Neuronal stem cell (in vitro differentiated cells): ENCODE measurements at regions not wholly inside any gene's neighbourhood (a gene's known extent, or its start where the extent isn't known, plus 50 kb on each side); places are given as distances from the start of the nearest gene placed in this dataset.
A peak's percentile ranks its signal among the peaks of the same experiment; 100 is the strongest.

ENCODE experiments used
- DNase-seq: peaks from one replicate; pipeline ENCODE4 v3.0.0-alpha.2; 2013; ENCODE audit warnings: low spot score
- H2AFZ ChIP-seq: one replicate; pipeline ENCODE4 v1.6.1; 2013; ENCODE audit warnings: mild to moderate bottlenecking, low read length, inconsistent platforms
- H2AK5ac ChIP-seq: 2 replicates; pipeline ENCODE4 v1.6.1; 2013; ENCODE audit warnings: low read depth, mild to moderate bottlenecking, inconsistent platforms, low read length, moderate library complexity, mixed read lengths
- H2BK120ac ChIP-seq: 2 replicates; pipeline ENCODE4 v1.6.1; 2013; ENCODE audit warnings: low read depth, mild to moderate bottlenecking, inconsistent platforms, low read length, moderate library complexity, mixed read lengths
- H2BK12ac ChIP-seq: one replicate; pipeline ENCODE4 v1.6.1; 2013; ENCODE audit warnings: low read length, inconsistent platforms
- H2BK15ac ChIP-seq: 2 replicates; pipeline ENCODE4 v1.6.1; 2013; ENCODE audit warnings: mild to moderate bottlenecking, low read length, inconsistent platforms, mixed read lengths
- H2BK5ac ChIP-seq: one replicate; pipeline ENCODE4 v1.6.1; 2013; ENCODE audit warnings: inconsistent platforms, mild to moderate bottlenecking, low read length, moderate library complexity
- H3K14ac ChIP-seq: one replicate; pipeline ENCODE4 v1.6.1; 2013; ENCODE audit warnings: low read length, inconsistent platforms
- H3K18ac ChIP-seq: 2 replicates; pipeline ENCODE4 v1.6.1; 2013; ENCODE audit warnings: low read length, inconsistent platforms
- H3K23ac ChIP-seq: 2 replicates; pipeline ENCODE4 v1.6.1; 2013; ENCODE audit warnings: low read depth, mild to moderate bottlenecking, mixed read lengths, low read length, inconsistent platforms; ENCODE audit not compliant: poor library complexity
- H3K27ac ChIP-seq: replicated peaks from 3 replicates; pipeline ENCODE4 v1.5.1; 2013; ENCODE audit warnings: low read length, inconsistent platforms
- H3K27me3 ChIP-seq, 3 experiments: 2 replicates each; pipeline ENCODE4 v1.6.1; 2013; ENCODE audit warnings: low read length in 3 of 3, mild to moderate bottlenecking in 2 of 3, inconsistent platforms in 1 of 3, low read depth in 1 of 3, mixed read lengths in 1 of 3, moderate library complexity in 1 of 3; ENCODE audit not compliant: control insufficient read depth in 3 of 3, insufficient read depth in 3 of 3
- H3K36me3 ChIP-seq, 2 donors: replicated peaks in 1 of 2; 2 replicates each; pipeline ENCODE4 v1.6.1; 2013; ENCODE audit warnings: low read length in 2 of 2; ENCODE audit not compliant: control insufficient read depth in 2 of 2, insufficient read depth in 2 of 2
- H3K4ac ChIP-seq: 2 replicates; pipeline ENCODE4 v1.6.1; 2013; ENCODE audit warnings: inconsistent platforms, mild to moderate bottlenecking, low read length, moderate library complexity
- H3K4me1 ChIP-seq, 2 donors: 1 replicate in 1 of 2; 2 replicates in 1 of 2; pipeline ENCODE4 v1.6.1; 2013; ENCODE audit warnings: low read length in 2 of 2, low read depth in 1 of 2; ENCODE audit not compliant: control insufficient read depth in 2 of 2, insufficient read depth in 1 of 2
- H3K4me2 ChIP-seq: one replicate; pipeline ENCODE4 v1.6.1; 2013; ENCODE audit warnings: mild to moderate bottlenecking, low read length, inconsistent platforms; ENCODE audit not compliant: insufficient read depth, poor library complexity, severe bottlenecking
- H3K4me3 ChIP-seq, 2 donors: 2 replicates each; pipeline ENCODE4 v1.5.1; 2013; ENCODE audit warnings: low read length in 2 of 2, mild to moderate bottlenecking in 2 of 2, inconsistent platforms in 1 of 2, moderate library complexity in 1 of 2
- H3K79me1 ChIP-seq: one replicate; pipeline ENCODE4 v1.6.1; 2013; ENCODE audit warnings: low read depth, mild to moderate bottlenecking, inconsistent platforms, low read length, moderate library complexity
- H3K9ac ChIP-seq: one replicate; pipeline ENCODE4 v1.6.1; 2013; ENCODE audit warnings: mild to moderate bottlenecking, low read depth, low read length, inconsistent platforms; ENCODE audit not compliant: poor library complexity
- H3K9me3 ChIP-seq, 2 donors: replicated peaks in 1 of 2; 2 replicates each; pipeline versions ENCODE3 to v1.6.1; 2013; ENCODE audit warnings: low read length in 2 of 2, mild to moderate bottlenecking in 2 of 2, inconsistent platforms in 1 of 2, low read depth in 1 of 2, mixed read lengths in 1 of 2, moderate library complexity in 1 of 2; ENCODE audit not compliant: control insufficient read depth in 2 of 2, insufficient read depth in 1 of 2
- H4K8ac ChIP-seq: one replicate; pipeline ENCODE4 v1.6.1; 2013; ENCODE audit warnings: low read depth, mild to moderate bottlenecking, inconsistent platforms, low read length, moderate library complexity
- H4K91ac ChIP-seq: one replicate; pipeline ENCODE4 v1.6.1; 2013; ENCODE audit warnings: low read length, low read depth, mild to moderate bottlenecking, inconsistent platforms; ENCODE audit not compliant: poor library complexity
- WGBS, 2 donors: extraction: QIAGEN DNeasy Blood & Tissue Kit; methylation state at CpG; one replicate each; pipeline ENCODE4 v1.1.7; 2013; ENCODE audit warnings: missing lambda C conversion rate in 2 of 2, mixed read lengths in 1 of 2; ENCODE audit not compliant: insufficient read length in 2 of 2, insufficient replicate concordance in 1 of 2; ENCODE audit errors: extremely low coverage in 2 of 2; 5-methylcytosine and 5-hydroxymethylcytosine counted together

DNA sequence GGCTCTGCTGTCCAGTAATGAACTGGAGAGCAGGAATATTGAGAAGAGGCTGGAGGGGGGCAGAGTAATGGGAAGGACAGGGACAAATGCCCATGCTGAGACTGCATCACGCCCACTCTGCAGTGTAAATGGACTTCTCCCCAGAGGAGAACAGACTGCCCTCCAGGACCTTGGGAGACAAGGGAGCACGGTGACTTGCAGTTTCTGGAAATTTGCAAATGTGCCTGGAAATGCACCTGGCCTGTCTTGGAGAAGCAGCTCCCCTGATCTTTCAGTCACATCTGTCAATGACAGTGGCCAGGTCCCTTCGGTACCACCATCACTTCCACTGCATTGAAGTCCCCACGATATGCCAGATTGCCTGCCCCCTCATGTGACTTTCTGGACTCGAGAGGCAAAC is 178.7 kb upstream of the SH3BP4 start:
- WGBS, 2 donors: no CpG with 5 or more reads among the region's 5 CpGs

DNA sequence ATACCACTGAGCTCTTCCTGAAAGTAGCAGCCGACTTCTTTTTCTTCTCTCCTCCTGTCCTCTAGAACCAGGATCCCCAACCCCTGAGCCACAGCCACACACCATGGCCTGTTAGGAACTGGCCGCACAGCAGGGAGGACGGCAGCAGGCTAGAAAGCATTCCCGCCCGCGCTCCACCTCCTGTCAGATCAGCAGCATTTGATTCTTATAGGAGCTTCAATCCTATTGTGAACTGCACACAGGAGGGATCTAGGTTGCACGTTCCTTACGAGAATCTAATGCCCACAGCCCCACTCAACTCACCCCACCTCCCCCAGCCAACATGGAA is 179.1 kb upstream of the SH3BP4 start:
- Histone ChIP-seq H2BK5ac (no peak overlapping the region), H3K36me3 (no peaks in the 10 kb centered on the region), H3K23ac (no peak overlapping the region), H3K18ac (no peak overlapping the region), H2AFZ (peak overlapping the region; percentile 51), H2BK120ac (no peak overlapping the region), H3K4ac (no peak overlapping the region), H3K79me1 (no peaks in the 10 kb centered on the region), H3K27me3 (no peaks in the 10 kb centered on the region), H2AK5ac (no peak overlapping the region), H3K4me2 (no peak overlapping the region), H4K8ac (no peak overlapping the region), H3K4me1 (peaks cover 20 to 25% of the 10 kb centered on the region in 2 donors), H3K27ac (no peak overlapping the region), H3K4me3 (no peak overlapping the region), H2BK15ac (no peak overlapping the region), H3K9ac (no peak overlapping the region), H4K91ac (no peak overlapping the region), H3K9me3 (no peaks in the 10 kb centered on the region), H3K14ac (no peak overlapping the region), H2BK12ac (no peak overlapping the region)
- no CpG with 5 or more reads among the region's 8 CpGs for WGBS, 2 donors
- no peak for DNase-seq

More for the DNA sequence above, 178.7 kb upstream of the SH3BP4 start:
- no peak overlapping the region for H3K23ac ChIP-seq
- no peak overlapping the region for H3K4me2 ChIP-seq
- H2BK15ac ChIP-seq: no peak overlapping the region
- no peak overlapping the region for H2BK120ac ChIP-seq
- H2AFZ ChIP-seq: peak overlapping the region; percentile 51
- no peak overlapping the region for H4K91ac ChIP-seq
- H3K9ac ChIP-seq: no peak overlapping the region
- H2AK5ac ChIP-seq: no peak overlapping the region
- H3K36me3 ChIP-seq: no peaks in the 10 kb centered on the region
- H2BK12ac ChIP-seq: no peak overlapping the region
- H3K4me3 ChIP-seq: no peak overlapping the region
- no peaks in the 10 kb centered on the region for H3K27me3 ChIP-seq
- H3K4me1 ChIP-seq: peaks cover 20 to 25% of the 10 kb centered on the region in 2 donors
- no peaks in the 10 kb centered on the region for H3K9me3 ChIP-seq
- H3K27ac ChIP-seq: no peak overlapping the region
- H3K18ac ChIP-seq: no peak overlapping the region
- H3K79me1 ChIP-seq: no peaks in the 10 kb centered on the region
- DNase-seq: no peak
- H2BK5ac ChIP-seq: no peak overlapping the region
- H4K8ac ChIP-seq: no peak overlapping the region
- H3K4ac ChIP-seq: no peak overlapping the region
- H3K14ac ChIP-seq: no peak overlapping the region

DNA sequence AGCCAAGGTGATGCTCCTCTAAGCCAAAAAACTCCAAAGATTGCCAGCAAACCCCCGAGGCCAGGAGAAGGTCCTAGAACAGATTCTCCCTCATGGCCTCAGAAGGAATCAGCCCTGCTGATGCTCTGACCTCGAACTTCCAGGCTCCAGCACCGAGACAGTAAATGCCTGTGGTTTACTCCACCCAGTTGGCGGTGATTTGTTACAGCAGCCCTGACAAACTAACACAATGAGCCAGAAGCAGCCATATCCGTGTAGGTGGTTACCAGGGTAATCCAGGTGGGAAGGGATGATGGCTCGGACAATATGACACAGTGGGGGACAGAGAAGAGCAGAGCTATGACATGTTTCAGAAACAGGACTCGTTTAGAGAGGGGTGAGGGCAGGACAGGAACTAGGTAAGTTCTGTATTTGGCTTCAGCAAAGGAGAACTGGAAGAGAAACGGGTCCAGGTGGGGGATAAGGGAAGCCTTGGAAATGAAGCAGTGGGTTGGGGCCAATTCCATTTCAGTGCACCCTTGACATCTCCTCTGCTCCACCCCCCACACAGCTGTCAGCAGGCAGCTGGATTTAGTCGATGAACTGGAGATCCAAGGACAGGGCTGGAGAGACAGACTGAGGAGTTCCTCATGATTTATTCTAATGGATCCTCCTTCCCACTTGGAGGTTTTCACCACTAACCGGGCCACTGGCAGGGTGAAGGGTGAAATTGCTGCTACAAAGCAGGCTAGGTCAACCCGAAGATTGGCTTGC is 179.7 kb upstream of the SH3BP4 start:
- no peaks in the 10 kb centered on the region for H3K79me1 ChIP-seq
- H2BK12ac ChIP-seq: no peak overlapping the region
- H2AFZ ChIP-seq: peak overlapping the region; percentile 51
- peaks cover 20 to 25% of the 10 kb centered on the region in 2 donors for H3K4me1 ChIP-seq
- H3K36me3 ChIP-seq: no peaks in the 10 kb centered on the region
- DNase-seq: no peak
- no peak overlapping the region for H2AK5ac ChIP-seq
- no peak overlapping the region for H3K23ac ChIP-seq
- H3K27ac ChIP-seq: no peak overlapping the region
- no peak overlapping the region for H2BK120ac ChIP-seq
- no peak overlapping the region for H3K4me2 ChIP-seq
- H3K4ac ChIP-seq: no peak overlapping the region
- H4K8ac ChIP-seq: no peak overlapping the region
- H3K18ac ChIP-seq: no peak overlapping the region
- no CpG with 5 or more reads among the region's 11 CpGs for WGBS, 2 donors
- no peak overlapping the region for H3K14ac ChIP-seq
- H2BK5ac ChIP-seq: no peak overlapping the region
- no peaks in the 10 kb centered on the region for H3K9me3 ChIP-seq
- no peaks in the 10 kb centered on the region for H3K27me3 ChIP-seq
- H2BK15ac ChIP-seq: no peak overlapping the region
- no peak overlapping the region for H4K91ac ChIP-seq
- no peak overlapping the region for H3K4me3 ChIP-seq
- no peak overlapping the region for H3K9ac ChIP-seq

DNA sequence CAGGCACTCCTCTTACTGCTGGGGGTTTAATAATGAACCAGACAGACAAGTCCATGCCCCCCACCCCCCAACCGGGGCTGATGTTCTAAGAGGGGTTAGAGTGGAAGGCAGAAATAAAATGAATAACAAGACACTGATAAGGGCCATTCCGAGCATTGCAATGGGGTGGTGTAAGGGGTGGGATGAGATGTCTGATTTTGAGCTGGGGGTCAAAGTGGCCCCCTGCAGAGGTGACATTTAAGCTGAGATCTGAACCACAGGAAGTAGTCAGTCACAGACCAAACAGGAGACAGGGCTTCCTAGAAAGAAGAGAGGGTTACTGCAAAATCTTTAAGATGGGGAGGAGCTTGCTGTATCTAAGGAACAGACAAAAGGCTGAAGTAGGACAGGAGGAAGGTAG is 180.6 kb upstream of the SH3BP4 start:
- H2AFZ ChIP-seq: peak overlapping the region; percentile 15
- H3K79me1 ChIP-seq: no peaks in the 10 kb centered on the region
- H2AK5ac ChIP-seq: no peak overlapping the region
- no peak overlapping the region for H3K4me2 ChIP-seq
- no peak overlapping the region for H3K27ac ChIP-seq
- no peak overlapping the region for H3K9ac ChIP-seq
- no peak overlapping the region for H2BK5ac ChIP-seq
- H3K4me3 ChIP-seq: no peak overlapping the region
- no peak overlapping the region for H2BK120ac ChIP-seq
- H3K4ac ChIP-seq: no peak overlapping the region
- H4K91ac ChIP-seq: no peak overlapping the region
- no peak overlapping the region for H3K18ac ChIP-seq
- H4K8ac ChIP-seq: no peak overlapping the region
- H3K4me1 ChIP-seq: peaks cover 20 to 25% of the 10 kb centered on the region in 2 donors
- no peaks in the 10 kb centered on the region for H3K36me3 ChIP-seq
- no peak overlapping the region for H2BK12ac ChIP-seq
- no peak overlapping the region for H3K23ac ChIP-seq
- H3K9me3 ChIP-seq: no peaks in the 10 kb centered on the region
- no CpG with 5 or more reads among the region's 2 CpGs for WGBS, 2 donors
- no peaks in the 10 kb centered on the region for H3K27me3 ChIP-seq
- H3K14ac ChIP-seq: no peak overlapping the region
- DNase-seq: no peak
- H2BK15ac ChIP-seq: no peak overlapping the region
